HS-27A (cell line): ENCODE measurements at regions not wholly inside any gene's neighbourhood (a gene's known extent, or its start where the extent isn't known, plus 50 kb on each side); places are given as distances from the start of the nearest gene placed in this dataset.
"Not testable (repeated sequence)": the region's sequence is repeated elsewhere in the genome, so short reads cannot be mapped to it uniquely, and the experiment has no call there.

Experiments used
- DNase-seq: peaks from one replicate; pipeline ENCODE4 v3.0.0-alpha.2; 2012; ENCODE audit warnings: low read depth, missing footprints

DNA sequence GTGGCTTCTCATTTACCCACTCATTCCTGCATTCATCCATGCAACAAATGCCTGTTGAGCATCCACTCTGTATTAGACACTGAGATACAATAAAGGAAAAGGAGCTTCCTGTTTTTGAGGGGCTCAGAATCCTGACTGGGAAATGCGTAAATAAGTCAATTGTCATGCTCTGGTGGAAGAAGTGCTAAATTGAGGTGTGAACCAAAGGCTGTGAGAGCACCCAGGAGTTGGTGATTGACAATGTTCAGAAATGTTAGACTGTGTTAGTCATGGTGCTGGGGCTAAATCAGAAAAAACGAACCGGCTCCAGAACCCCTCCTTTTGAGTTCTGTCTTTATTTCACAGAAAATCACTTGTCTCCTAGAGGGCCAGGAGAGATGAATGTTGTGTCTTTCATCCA, 558.6 kb upstream of the SGCD start:
- no peak for DNase-seq

DNA sequence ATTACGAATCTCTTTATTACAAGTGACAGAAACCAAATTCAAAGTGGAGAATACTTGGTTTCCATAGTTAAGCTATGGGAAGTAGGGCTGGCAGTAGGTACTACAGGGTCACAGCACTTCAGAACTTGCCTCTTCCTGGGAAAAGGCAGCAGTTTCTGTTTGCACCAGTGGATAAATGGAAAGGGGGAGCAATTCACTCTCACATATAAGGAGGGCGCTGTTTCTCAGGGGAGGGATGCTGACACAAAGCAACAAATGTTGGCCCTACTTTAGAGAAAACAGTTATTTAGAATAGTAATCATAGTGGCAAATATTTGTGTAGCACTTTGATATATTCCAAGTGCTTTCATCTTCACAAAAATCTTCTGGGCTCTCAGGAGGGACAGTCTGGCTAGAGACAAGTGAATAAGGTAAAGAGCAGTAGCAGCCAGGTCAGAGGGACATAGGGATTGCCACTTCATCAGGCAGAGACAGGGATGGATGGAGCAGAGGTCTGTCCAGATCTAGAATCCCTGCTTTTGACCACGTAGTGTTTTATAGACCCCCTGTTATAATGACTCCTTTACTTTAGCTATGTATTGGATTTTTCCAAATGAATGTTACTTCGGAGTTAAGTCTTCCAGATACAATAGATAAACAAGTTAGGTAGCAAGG, 554.8 kb upstream of the SGCD start:
- no peak for DNase-seq

DNA sequence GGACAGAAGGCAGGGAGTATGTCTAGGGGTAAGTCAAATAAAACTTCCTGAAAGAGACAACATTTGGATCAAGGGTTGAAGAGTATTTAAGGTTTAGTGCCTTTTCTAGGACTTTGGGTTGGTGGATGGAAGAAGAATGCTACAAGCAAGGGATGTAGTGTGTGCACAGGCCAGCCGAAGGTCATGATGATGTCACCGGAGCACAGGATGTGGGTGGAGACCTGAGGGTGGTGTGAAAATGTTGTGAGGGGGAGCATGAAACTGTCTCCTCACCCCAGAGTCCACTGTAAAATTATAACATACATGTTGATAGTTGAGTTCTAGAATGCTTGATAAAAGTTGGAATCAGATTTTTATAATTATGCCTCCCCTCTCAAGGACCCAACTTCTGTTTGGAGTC, 553.3 kb upstream of the SGCD start:
- DNase-seq, result no peak

DNA sequence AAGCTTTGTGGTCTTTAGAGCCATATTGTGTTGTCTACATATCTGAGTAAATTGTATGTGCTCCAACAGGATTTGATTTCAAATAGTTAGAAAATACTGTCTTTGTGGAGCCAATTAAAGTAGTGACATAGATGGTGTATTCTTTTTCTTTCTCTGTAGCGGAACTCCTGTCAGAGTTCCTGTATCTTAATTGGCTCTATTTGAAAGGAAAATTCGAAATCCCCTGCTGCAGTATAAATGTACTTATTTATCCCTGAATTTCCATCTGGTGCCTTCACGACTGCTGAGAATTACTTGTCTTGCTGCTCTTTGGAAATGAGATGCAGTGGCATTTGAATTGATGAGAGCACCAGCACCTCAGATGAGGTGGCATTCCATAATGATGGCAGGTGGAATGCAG, 546.7 kb upstream of the SGCD start:
- DNase-seq, result no peak

DNA sequence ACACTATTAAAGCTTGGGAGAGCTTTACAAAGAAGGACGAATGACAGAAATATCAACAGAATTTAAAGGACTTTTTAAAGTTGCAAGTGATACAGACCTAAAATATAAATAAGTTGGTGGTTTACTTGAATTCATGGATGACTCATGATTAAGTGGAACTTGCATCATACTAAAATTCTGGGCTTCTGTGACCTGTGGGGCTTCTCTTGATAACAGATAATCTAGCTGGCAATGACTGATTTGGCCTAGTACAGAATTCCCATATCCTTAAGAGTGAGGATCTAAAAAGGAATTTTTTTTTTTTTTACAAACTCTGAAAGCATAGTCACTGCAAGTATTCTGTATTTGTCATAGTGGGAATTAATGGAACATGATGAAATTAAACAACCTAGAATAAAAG, 543.7 kb upstream of the SGCD start:
- DNase-seq, result no peak

DNA sequence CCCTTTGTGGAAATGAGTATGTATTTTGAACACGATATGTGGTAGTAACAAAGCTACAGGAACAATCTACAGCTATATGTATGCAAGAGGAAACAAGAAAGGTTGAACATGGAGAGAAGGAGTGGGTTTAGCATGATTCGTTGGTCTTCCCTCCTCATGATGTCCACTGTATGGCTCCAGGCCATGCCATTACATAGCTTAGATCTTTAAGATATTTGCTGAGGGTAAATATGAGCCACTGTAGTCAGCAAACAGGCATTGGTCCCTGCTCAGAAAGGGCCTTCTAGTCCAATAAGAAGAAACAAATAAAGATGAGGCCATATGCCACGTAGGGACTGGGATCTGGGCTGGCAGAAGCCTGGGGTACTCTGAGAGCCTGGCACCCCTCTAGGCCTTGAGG, 543.2 kb upstream of the SGCD start:
- no peak for DNase-seq

DNA sequence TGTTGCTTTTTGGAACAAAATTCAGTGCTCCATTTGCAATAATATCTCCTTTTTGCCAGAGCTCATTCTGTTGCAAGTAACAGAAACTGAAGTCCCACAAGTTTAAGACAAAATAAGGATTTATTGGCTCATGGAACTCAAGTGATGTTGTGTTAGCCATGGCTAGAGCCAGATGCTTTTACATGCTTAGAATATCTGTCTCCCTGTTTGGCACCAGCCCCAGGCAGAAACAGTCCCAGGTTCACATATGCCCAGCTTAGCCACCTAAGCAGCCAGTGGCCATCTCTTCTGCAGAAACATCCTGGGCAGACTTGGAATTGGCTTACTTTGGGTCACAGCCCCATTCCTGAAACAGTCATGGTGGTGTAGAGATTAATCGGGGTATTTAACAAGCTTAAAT, 540.9 kb upstream of the SGCD start:
- no peak for DNase-seq

DNA sequence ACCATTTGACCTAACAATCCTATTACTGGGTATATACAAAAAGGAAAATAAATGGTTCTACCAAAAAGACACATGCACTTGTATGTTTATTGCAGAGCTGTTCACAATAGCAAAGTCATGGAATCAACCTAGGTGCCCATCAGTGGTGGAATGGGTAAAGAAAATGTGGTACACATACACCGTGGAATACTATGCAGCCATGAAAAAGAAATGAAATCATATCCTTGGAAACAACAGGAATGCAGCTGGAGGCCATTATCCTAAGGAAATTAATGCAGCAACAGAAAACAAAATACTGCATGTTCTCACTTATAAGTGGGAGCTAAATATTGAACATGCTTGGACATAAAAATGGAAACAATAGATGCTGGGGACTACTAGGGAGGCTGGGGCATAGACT, 534.1 kb upstream of the SGCD start:
- DNase-seq, result no peak

DNA sequence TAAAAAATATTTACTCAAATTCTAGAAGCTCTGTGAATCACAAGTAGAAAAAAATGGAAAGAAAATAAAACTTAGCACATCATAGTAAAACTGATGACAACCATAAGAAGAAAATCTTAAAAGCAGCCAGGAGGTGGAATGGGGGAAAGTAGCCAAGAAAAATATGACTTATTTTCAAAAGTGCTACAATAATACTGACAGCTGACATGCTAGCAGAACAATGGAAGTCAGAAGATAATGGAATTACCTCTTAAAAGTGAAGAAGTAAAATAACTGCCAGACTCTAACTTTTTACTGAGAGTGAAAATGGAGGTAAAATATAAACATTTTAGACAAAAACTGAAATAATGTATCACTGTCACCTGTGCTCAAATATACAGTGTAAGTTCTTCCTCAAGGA, 532.2 kb upstream of the SGCD start:
- DNase-seq, result no peak

DNA sequence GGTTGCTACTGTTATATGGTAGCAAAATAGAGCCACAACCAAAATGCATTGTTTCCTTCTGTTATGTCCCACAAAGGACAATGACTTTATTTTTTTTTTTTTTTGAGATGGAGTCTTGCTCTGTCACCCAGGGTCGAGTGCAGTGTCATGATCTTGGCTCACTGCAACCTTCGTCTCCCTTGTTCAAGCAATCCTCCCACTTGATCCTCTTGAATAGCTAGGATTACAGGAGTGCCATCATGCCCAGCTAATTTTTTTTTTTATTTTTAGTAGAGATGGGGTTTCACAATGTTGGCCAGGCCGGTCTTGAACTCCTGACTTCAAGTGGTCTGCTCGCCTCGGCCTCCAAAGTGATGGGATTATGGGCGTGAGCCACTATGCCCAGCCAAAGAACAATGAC, 527.7 kb upstream of the SGCD start:
- no peak for DNase-seq

DNA sequence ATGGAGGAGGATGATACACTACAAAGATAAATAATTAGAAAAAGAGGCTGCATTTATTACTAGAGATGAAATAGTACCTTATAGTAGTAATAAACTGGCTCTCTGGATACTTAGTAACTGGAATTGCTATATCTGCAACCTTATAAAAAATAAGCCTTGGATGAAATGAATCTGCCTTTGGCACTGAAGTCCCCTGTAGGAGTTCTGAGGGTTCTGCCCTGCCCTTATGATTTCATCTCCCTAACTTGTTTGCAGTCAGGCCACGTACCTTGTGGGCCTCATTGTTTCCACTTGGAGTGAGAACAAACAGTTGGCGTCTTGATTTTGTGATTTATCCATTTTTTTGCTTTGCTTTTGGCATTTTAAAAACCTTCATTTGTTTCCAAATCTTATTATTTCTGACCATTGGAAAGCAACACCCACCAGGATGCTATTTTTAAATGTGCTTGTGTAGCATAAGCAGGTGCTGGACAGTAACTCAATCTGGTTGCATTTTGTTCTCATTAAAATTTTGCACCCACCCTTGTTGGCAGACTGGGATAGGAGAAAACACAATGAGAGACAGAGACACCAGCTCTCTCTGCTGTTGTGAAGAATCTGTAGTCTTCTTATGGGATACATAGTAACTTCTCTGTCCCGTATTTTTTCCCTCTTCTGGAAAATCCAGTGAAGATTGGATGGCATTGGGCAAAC, 518.9 kb upstream of the SGCD start:
- no peak for DNase-seq

DNA sequence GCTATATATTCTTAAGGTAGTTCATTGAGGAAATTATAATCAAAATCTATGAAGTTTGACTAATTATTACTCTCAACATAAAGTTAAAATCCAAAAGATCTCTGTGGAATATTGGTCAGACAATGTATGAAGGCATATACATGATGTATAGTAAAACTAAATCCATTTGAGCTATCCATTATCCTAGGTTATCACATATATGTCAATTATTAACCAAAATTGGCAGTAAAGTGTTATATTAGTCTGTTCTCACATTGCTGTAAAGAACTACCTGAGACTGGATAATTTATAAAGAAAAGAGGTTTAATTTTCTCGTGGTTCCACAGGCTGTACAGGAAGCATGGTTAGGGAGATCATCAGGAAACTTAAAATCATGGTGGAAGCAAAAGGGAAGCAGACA, 511.7 kb upstream of the SGCD start:
- no peak for DNase-seq

DNA sequence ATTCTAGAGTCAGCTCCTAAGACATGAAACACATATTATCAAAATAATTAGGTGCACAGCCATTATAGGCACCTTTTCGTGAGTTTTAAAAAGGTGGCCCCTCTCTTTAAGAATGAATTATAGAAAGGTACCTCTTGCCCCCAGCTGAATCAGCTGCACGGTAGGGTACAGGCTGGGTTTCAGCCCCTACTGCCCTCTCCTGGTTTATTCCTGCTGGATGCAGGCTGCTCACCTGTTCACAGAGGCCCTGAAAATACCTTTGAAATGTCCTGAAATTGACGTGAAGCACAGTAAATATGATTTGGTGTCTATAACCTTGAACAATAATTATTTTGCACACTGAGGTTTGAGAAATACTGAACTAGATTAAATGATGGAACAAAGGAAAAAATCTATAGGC, 504.8 kb upstream of the SGCD start:
- no peak for DNase-seq

DNA sequence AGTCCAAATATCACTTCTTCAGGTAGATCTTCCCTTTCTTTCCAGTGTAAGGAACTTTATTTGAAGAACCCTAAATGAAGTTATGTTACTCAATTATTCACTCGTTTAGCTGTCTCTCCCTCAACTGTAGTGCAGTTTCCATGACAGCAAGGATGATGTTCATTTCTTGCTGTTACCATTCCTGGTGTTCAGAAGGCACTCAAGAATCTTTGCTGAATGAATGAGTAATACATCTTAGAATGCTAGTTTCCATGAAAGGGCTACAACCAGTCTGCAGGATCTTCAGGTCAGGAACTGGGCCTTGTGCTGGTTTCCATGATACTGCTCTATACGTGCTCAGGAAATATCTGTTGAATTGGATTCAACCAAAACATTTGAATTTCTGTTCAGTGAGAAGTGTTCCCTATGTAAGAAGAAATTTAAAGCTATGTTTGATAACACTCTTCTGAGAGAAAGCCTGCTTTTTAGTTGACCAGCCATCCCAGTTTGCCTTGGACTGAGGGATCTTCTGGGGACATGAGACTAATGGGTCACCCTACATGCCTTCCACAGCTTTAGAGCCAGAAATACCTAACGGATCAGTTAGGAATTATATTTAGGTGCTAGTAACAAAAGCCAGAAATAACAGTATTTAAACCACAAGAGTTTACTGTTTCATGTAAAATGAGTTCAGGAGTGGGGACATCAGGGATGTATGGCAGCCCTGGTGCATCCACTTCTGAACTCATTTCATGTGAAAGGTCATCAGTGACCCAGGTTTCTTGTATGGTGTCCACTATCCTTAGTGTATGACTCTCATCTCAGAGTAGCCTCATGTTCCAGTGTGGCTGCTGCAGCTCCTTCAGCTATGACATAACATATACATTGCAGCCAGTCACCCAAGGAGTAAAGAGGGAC, 500.1 kb upstream of the SGCD start:
- no peak for DNase-seq

DNA sequence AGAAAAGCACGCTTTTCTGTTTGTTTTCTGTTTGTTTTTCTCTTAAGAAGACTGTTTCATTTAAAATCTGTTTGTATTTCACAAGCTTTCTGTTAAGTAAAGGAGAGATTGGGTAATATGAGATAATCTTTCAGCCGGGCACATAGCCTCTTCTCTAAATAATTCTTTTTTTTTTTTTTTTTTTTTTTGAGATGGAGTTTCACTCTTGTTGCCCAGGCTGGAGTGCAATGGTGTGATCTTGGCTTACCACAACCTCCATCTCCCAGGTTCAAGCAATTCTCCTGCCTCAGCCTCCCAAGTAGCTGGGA, 499.5 kb upstream of the SGCD start:
- DNase-seq, result not testable (repeated sequence)

DNA sequence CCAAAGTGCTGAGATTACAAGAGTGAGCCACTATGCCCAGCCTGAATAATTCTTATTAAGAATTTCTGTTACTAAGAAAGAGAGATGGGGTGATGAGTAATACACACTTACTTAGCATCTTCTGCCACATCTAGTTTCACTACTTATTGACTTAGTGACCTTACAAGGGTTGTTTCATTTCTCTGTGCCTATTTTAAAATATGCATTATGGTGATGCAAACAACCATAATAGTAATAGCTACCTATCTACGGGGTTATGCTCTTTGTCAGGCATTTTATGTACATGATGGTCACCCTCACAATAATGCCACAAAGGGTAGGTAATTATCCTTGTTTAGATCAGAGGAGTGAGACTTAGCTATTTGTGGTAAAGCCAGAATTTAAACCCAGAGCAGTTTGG, 499.0 kb upstream of the SGCD start:
- no peak for DNase-seq

DNA sequence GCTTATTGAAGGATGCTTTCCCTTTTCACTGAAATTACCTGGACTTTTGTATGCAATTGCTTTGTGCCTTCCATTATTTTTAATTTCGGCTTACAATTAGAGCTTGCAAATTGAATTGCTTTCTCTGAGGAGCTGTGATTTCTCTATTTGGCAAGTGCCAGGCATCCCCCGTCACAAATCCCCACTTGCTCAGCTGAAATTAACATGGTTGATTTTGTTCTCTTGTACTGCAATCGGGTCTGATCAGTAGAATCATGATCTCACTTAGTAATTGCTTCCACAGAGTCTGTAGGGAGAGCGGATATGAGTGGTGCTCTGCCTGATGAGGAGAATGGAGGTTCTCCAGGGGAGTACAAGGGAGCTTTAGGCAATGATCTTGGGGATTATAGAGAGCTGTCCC, 495.5 kb upstream of the SGCD start:
- no peak for DNase-seq

DNA sequence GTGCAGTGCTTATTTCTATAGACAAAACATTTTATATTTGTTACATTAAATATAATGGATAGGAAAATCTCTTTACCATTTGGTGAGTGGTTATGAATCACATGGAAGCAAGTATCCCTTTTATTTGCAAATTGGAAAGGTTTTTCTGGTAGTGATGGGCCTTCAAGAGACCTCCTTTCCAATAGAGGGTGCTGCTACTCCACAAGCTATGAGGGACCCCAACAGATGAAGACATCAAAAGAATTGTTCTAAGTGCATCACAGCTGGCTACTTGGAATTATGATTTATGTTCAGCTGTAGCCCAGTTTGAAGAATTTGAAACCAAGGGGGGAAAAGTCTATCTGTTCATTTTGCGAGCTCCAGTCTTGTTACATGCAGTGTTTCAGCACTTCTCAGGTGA, 493.7 kb upstream of the SGCD start:
- no peak for DNase-seq

DNA sequence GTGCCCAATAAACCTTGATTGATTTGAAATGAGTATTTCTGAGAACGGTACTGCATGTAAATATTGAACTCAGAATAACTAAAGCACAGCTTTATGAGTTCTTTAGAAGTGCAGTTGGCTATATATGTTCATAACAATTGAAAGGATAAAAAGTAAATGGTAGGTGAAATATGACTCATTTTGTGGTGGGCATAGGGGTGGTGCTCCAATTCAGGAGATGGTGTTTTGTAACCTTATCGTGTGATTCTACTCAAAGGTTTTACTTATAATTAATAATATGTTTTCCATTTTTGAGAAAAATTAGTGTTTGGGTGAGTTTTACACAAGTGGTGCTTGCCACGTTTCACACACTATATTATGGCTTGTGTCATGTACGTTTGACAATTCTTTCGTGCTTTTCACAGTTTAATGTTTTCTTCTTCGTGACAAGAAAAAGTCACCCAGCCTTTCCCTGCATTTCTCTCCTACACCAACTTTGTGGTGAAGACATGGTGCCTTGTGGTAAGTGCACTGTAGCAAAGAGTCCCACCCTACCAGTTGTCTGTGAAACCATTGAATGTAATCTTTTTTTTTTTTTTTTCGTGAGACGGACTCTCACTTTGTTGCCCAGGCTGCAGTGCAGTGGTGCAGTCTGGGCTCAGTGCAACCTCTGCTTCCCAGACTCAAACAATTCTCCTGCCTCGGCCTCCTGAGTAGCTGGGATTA, 492.5 kb upstream of the SGCD start:
- no peak for DNase-seq

DNA sequence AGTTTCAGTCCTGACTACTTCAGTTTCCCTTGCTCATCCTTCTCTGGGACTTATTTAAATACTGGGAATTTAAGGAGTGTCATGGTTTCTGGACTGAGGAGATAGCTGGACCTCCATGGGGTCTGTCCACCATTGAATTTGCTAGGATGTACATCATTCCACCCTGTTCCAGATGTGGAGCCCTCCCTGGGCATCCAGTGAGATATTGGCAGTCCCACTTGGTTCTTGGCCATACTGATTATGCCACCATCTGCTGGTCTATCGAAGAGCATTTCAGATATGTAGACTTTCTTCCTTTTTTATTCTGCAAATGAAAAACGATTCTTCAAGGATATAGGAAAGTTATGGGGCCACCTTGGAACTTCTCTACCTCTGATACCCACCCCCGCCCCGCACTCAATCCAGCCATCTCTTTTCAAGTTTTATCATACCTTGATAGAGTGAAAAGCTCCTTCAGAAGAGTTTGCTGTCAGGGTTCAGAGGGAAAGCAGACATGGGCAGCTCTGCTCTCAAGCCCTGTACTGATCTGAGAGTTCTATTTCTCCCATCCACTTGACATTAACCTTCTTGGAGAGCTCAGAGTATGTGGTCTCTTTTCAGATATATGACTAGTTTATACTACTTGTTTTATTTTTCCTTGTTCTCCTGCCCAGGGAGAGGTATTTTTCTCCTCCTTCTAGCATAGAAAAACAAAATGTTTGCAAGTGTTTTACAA, 490.7 kb upstream of the SGCD start:
- no peak for DNase-seq

DNA sequence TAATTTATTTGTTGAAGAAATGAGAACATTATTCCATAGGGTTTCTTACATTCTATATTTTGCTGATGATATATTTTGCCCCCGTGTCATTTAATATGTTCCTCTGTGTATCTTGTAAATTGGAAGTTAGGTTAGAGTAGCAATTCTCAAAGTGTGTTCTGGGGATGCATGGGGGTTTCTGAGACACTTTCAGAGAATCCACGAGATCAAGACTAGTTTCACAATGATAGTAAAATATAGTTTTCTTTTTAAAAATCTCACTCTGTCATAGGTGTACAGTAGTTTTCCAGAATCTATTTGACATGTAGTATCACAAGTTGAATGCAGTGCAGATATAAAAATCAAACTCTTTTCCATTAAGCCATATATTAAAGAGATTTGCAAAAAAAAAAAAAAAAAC, 488.6 kb upstream of the SGCD start:
- DNase-seq, result no peak
